SK-N-SH (cell line): ENCODE measurements at regions not wholly inside any gene's neighbourhood (a gene's known extent, or its start where the extent isn't known, plus 50 kb on each side); places are given as distances from the start of the nearest gene placed in this dataset.

Experiments used
- GABPA ChIP-seq: IDR thresholded peaks from 2 replicates; pipeline ENCODE4 v1.4.0; 2012; ENCODE audit warnings: low read depth, mild to moderate bottlenecking
- POLR2AphosphoS5 ChIP-seq: IDR thresholded peaks from 2 replicates; pipeline ENCODE4 v1.6.1; 2012; ENCODE audit warnings: low read depth, low read length
- RXRA ChIP-seq: IDR thresholded peaks from 2 replicates; pipeline ENCODE4 v1.4.0; 2012; ENCODE audit warnings: low read depth, mild to moderate bottlenecking, borderline replicate concordance
- TF ChIP-seq, protein P1 (sequence below): fragments of 200-600 bp; sonication (generic); IDR thresholded peaks from 2 replicates; pipeline ENCODE4 v1.6.1; 2017; ENCODE audit warnings: antibody characterized with exemption, mild to moderate bottlenecking, moderate library complexity
- TF ChIP-seq, protein P2 (sequence below): IDR thresholded peaks from 2 replicates; pipeline ENCODE4 v1.6.1; 2012; ENCODE audit warnings: mild to moderate bottlenecking, low read depth, low read length, moderate library complexity

DNA sequence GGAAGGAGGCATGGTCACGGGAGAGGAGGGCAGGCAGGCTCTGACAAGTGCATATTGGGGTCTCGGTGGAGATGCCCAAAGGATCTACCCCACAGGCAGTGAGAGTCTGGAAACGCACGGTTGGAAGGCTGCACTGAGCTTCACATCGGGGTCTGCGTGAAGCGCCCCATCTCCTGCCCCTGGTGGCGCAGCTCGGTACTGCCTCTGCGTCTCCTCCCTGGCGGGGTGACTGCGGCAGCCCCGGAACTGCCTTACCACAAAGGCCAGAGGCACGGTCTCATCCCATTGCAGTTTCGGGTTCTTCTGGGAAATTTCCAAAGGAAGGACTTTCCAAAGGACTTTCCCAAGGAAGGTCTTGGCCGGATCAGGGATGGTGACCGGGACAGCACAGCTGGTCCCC, 69.2 kb upstream of the AJAP1 start:
- TF ChIP-seq, protein P1, sequence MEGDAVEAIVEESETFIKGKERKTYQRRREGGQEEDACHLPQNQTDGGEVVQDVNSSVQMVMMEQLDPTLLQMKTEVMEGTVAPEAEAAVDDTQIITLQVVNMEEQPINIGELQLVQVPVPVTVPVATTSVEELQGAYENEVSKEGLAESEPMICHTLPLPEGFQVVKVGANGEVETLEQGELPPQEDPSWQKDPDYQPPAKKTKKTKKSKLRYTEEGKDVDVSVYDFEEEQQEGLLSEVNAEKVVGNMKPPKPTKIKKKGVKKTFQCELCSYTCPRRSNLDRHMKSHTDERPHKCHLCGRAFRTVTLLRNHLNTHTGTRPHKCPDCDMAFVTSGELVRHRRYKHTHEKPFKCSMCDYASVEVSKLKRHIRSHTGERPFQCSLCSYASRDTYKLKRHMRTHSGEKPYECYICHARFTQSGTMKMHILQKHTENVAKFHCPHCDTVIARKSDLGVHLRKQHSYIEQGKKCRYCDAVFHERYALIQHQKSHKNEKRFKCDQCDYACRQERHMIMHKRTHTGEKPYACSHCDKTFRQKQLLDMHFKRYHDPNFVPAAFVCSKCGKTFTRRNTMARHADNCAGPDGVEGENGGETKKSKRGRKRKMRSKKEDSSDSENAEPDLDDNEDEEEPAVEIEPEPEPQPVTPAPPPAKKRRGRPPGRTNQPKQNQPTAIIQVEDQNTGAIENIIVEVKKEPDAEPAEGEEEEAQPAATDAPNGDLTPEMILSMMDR, result no peak; the same call in 1 of the 2 replicates
- TF ChIP-seq, protein P2, sequence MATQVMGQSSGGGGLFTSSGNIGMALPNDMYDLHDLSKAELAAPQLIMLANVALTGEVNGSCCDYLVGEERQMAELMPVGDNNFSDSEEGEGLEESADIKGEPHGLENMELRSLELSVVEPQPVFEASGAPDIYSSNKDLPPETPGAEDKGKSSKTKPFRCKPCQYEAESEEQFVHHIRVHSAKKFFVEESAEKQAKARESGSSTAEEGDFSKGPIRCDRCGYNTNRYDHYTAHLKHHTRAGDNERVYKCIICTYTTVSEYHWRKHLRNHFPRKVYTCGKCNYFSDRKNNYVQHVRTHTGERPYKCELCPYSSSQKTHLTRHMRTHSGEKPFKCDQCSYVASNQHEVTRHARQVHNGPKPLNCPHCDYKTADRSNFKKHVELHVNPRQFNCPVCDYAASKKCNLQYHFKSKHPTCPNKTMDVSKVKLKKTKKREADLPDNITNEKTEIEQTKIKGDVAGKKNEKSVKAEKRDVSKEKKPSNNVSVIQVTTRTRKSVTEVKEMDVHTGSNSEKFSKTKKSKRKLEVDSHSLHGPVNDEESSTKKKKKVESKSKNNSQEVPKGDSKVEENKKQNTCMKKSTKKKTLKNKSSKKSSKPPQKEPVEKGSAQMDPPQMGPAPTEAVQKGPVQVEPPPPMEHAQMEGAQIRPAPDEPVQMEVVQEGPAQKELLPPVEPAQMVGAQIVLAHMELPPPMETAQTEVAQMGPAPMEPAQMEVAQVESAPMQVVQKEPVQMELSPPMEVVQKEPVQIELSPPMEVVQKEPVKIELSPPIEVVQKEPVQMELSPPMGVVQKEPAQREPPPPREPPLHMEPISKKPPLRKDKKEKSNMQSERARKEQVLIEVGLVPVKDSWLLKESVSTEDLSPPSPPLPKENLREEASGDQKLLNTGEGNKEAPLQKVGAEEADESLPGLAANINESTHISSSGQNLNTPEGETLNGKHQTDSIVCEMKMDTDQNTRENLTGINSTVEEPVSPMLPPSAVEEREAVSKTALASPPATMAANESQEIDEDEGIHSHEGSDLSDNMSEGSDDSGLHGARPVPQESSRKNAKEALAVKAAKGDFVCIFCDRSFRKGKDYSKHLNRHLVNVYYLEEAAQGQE, result no peak
- TF ChIP-seq POLR2AphosphoS5 (no peak), RXRA (no peak), GABPA (no peak)
